ENCODE measurements at regions not wholly inside any gene's neighbourhood (a gene's known extent, or its start where the extent isn't known, plus 50 kb on each side); places are given as distances from the start of the nearest gene placed in this dataset.

GRCh38 chr9:13728917-13729811 is 449.7 kb upstream of the MPDZ start:
- TF ChIP-seq CTCF (conservative IDR thresholded peaks at IDR 0.05; ENCODE audit: low read depth, low read length) (no peak), EZH2 (IDR thresholded peaks at IDR 0.05; ENCODE audit: borderline replicate concordance, low read depth, low read length, poor library complexity, severe bottlenecking) (no peak)

Data from A673 (cell line).